ENCODE measurements at regions not wholly inside any gene's neighbourhood (a gene's known extent, or its start where the extent isn't known, plus 50 kb on each side); places are given as distances from the start of the nearest gene placed in this dataset.
"Not testable (repeated sequence)": the region's sequence is repeated elsewhere in the genome, so short reads cannot be mapped to it uniquely, and the experiment has no call there.

DNA sequence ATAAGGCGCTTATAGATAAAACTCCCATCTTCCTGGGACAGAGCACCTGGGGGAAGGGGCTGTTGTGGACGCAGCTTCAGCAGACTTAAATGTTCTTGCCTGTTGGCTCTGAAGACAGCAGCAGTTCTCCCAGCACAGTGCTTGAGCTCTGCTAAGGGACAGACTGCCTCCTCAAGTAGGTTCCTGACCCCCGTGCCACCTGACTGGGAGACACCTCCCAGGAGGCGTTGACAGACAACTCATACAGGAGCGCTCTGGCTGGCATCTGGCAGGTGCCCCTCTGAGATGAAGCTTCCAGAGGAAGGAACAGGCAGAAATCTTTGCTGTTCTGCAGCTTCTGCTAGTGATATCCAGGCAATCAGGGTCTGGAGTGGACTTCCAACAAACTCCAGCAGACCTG is 383.1 kb upstream of the EMCN start:
- not testable (repeated sequence) for DNase-seq

DNA sequence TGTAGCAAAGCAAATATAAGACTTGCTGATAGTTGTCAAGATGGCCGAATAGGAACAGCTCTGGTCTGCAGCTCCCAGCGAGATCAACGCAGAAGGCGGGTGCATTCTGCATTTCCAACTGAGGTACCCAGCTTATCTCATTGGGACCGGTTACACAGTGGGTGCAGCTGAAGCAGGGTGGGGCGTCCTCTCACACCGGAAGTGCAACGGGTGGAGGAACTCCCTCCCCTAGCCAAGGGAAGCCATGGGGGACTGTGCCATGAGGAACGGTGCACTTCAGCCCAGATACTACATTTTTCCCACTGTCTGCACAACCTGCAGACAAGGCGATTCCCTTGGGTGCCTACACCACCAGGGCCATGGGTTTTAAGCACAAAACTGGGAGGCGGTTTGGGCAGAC is 382.3 kb upstream of the EMCN start:
- no peak for DNase-seq

DNA sequence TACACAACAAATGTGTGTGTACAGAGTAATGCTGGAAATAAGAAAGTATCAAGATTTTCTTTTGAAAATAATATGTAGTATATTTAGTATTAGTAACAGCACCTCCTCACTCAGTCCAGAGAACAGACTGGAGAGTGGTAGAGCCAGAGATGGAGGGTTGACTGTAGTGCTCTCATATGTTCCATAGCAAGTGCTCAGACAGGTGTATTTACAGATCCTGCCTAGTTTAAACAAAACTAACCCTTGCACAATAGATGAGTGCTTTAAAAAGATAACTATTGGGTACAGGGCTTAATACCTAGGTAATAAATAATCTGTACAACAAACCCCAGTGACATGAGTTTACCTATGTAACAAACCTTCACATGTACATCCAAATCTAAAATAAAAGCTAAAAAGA is 381.0 kb upstream of the EMCN start:
- no peak for DNase-seq

DNA sequence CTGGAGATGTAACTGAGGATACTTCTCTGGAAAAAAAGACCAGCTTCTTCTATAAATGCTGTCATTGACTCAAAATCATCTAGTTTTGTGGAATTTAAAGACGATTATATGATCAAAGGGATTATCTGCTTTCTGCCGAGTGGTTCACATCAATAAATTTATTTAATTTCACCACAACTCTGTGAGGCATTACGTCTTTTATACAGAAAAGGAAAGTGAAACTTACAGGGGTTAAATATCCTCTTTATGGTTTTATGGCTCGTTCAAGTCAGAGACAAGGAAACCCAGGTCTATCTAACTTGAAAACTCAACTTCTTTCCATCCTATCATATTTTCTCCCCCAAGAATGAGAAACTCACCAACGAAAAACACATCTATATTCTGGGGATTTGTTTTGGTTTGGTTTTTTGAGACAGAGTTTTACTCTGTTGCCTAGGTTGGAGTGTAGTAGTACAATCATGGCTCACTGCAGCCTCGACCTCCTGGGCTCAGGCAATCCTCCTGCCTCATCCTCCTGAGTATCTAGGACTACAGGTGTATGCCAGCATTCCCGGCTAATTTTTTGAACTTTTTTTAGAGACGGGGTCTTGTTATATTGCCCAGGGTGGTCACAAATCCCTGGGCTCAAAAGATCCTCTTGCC is 377.9 kb upstream of the EMCN start:
- no peak for DNase-seq

DNA sequence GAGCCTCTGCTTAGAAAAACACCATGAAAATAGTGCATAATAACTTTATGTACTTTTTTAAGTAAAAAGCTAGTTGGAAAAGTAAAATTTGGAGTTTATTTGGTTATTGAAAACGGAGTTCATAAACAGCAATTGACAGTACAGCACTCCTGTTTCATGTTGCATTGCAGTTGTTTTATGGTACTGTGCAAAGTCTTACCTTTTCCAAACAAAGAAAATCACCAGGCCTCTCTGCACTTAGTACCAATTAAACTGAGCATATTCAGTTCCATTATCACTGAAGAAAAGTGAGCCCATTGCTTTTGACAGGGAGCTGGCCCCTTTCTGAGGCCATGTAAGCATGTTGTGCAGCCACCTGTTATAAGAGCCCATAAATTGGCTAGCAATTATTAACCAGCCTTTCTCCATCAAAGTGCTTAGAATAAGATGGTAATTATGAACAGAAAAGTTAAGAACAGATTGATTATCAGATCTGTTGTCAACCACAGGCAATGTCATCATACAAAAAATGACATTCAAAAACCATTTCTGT is 376.6 kb upstream of the EMCN start:
- DNase-seq = no peak

DNA sequence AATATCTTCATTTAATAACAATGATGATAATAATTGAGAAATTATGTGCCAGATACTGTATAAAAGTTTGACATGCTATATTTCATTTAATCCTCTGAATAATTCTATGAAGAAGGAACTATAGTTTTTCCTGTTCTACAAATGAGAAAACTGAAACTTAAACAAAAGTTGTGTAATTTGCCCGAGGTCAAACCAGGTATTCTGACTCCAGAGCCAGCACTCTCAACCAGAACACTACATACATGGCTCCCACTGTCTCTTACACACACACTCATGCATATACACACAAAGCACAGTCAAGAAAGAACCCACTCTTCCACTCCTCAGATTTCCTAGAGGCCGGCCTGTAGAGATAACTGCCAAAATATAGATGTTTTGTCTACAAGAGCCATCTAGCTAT is 374.0 kb upstream of the EMCN start:
- DNase-seq = no peak

DNA sequence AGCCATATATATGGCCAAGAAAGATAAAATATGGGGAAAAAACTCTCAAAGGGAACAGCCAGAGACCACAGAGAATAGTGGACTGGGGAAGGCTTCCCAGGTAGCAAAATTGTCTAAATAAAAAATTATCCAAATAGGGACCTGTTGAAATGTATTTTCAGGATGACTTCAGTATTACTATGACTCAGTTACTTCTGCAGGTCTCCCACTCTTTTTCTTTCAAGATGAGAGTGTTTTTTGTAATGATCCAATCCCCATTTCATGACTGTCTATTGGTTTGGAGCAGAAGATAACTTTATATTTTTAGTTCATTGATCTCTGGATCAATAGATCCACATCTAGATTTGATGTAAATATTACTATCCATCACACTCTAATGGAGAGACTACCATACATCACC is 372.1 kb upstream of the EMCN start:
- DNase-seq = no peak

DNA sequence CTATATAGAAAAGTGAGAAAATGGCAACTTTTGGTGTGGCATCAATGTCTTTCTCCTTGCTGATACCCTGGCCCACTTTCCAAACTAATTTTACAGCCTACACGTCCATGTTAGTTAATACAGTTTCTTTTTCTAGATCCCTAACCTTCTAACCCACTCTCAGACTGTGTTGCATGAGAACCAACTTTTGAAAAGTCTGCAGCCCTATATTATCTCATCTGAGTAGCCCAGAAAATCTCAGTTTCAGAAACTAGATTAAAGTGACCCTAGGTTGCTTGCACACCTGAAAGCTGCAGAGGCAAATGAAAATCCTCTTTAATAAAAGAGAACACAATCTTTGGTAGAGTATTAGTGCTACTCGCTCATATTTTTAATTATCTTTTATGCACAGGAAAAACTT is 371.6 kb upstream of the EMCN start:
- DNase-seq = no peak

DNA sequence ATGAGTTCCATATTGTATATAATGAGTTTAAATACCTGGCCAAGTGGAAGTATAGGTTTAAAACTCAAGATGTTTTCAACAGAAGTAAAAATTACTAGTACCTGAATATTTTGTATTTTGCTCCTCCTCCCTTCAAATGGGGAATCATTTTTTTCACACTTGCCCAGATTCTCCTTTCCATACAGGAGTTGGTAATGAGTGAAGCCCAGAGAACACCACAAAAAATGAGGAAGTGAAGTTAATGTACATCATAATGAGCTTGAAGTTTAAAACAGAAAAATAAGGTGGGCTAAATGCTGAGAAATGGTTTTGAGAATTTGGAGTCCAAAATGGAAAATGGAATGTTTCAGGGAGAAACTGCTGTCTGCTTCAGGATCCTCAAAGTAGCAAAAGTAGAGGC is 364.8 kb upstream of the EMCN start:
- DNase-seq = no peak

DNA sequence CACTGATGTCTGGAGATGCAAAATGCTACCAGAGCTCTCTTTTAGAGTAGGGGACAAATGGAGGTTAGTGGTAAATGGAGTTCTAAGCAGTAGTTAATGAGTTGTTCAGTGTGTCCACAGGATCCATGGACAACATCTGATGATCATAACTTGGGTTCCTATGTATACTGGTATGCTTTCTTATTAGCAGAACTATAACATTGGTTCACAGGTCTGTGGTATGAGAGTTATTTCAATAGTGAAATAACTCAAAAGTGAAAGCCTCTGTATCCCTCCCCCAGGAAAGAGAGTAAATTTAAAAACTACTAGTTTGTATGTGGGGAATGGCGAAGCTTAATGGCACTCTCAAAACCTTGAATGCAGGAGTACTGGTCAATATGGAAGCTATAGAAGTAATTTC is 363.5 kb upstream of the EMCN start:
- no peak for DNase-seq

DNA sequence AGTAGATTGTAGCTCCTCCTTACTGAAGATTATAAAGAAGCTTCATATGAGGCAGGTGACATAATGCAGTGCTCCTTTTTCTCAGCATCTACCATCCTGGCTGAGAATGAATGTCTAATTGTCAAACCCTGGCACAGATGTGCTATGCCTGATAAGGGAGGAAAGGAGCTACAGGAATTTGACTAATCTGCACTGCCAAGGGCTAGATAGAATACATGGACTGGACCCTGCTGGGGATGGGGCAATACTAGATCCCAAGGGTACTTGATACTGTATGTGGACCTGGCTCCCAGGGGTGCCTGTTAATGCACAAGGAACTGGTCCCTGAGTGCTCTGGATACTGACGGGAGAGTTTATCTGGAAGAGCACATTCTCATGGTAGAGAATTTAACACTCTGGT is 362.2 kb upstream of the EMCN start:
- no peak for DNase-seq

DNA sequence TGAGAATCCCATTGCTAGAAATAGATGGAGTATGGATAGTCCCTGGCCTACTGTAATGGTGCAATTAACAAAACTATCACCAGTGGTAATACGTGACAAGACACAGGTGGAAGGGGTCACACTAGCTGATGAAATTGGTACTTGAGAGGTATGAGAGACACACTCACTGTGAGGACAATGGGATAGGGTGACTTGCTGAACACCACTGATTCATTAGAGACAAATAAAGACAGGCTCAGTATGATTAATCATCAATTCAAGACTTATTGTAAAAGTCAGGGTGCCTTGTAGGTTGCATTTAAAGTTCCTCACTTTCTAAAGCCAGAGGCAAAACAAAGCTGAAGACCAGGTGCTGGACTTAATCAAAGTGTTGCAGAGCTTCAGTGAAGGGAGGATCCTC is 361.6 kb upstream of the EMCN start:
- no peak for DNase-seq

DNA sequence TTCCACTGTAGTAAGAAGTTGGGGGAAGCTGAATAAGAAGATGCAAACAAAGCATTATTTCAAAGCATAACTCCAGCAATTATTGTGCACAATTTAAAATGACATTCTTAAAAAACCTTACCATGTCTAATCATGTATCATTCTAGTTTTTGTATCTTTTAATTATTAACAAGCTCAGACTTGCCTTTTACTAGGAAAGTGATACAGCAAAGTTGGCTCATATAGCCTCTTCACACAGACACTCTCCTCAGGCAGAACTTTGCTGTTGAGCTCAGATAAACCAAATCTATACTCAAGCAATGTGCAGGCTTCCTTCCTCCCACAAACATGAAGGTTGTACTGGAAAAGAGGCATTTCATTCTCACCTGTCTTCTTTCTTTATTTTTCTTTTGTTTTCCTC is 358.7 kb upstream of the EMCN start:
- no peak for DNase-seq

DNA sequence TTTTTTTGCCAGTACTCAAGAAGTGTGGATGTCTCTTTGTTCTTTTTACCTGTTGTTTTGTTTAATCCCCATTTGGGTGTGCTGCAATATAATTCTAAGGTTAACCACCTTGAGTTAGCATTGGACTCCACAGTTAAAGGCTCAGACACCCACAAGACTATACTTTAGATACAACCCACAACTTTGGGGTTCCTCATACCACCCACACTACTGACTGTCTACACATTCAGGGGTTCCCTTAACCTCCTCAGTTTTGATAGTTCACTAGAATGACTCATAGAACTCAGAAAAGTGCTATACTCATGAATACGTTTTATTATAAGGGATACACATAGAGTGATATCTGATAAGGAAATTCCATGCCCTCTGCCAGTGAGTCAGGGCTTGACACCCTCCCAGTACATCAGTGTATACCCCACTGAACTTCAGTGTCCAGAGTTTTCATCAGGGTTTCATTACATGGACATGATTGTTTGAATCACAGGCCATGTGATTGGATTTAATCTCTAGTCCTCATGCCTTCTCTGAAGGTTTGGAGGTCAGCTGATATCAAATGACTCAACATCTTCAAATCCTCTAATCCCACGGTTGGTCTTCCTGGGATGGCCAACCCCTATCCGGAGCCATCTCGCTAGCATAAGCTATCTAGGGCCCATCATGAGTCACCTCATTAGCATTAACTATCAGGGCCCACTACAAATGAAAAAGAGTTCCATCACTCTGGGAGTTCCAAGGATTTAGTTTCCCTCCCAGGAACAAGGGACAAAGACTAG is 357.7 kb upstream of the EMCN start:
- no peak for DNase-seq

DNA sequence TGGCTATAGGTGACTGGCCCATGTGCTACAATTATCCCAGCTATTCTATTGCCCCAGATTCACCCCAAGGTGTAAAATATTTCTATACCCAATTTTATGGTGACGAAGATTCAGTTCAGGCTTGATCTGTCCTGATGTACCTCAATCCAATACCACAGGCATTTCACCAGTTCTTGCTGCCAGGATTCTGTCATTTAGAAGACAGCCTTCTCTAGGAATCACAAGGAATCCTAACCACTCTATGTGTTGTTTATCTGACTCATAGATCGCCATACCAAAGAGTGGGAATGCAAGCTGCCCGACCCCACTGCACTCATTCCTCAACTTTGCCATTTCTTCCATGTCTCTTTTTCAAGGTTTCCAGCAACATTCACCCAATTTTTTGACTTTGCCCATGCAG is 355.0 kb upstream of the EMCN start:
- DNase-seq = no peak

DNA sequence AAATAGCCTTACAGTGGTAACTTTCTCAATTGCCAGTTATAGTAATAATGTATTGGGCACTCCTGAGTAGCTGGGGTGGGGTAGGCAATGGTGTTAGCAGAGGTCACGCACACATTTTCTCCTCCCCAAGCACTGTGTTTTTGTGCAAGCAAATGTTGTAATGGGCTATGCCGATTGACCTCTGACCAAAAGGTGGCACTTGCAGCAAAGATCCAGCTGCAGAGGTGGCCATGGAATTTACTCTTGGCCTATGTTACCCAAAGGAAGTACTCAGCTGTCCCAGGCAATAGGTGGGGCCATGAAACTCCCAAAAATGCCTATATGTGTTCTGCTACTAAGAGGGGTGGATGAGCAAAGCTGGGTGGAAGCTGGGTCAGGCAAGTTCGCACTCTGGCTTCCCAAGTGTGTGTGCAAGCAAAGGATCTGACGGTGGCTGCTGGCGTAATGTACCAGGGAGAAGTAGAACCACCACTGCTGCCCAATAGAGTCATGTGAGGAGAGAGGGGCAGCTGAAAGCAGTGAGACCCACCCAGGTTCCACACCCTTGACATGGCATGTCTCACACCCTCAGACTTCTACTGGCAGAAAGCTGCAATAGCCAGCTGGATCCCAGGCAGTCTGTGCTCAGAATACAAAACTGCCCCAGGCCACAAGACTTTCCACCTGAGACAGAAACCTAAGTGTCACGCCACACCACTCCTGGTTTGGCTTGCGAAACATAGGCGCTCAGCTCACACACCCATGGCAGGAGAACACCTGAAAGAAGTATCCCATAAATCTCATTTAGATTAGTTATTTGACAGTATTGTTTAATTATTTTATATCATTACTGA is 353.3 kb upstream of the EMCN start:
- no peak for DNase-seq

DNA sequence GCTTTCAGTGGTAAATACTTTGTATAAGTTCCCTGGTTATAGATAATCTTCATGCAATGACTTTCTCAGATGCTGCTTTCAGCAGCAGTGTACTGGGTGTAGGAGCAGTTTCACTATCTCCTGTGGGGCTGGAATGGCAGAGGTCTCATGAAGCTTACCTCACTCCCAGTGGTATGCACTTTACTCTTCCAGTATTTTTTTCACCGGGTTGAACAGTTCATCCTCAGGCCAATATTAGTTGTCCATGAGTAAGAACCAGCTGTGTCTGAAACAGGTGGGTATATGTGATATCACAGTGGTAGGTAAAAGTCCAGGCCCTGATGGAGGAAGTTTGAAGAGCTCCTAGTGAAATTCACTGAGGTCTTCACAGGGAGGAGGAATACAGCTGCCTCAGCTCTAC is 351.5 kb upstream of the EMCN start:
- DNase-seq = no peak

DNA sequence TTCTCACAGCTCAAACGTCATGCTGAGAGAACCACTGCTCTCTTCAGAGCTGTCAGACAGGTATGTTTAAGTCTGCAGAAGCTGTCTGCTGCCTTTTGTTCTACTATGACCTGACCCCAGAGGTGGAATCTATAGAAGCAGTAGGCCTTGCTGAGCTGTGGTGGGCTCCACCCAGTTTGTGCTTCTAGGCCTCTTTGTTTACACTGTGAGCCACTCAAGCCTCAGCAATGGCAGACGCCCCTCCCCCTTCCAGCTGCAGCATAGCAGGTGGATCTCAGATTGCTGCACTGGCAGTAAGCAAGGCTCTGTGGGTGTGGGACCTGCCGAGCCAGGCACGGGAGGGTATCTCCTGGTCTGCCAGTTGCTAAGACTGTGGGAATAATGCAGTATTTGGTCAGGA is 350.5 kb upstream of the EMCN start:
- DNase-seq = not testable (repeated sequence)

DNA sequence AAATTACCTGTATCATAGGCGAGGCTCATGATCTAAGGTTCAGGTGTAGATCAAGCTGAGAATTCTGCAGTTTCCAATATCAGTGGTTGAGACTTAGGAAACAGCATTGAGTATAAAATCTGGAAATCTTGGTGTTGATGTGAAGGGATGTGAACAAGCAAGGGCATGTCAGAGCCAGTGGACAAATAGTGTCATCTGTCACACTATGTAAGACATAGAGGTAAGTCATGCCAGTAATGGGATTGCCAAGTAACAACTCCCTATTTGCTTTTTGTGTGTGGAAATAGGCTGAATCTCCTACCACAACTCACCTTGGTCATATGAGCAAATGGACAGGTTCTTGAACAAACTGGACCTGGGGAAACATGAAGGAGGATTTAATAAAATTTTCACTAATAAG is 334.5 kb upstream of the EMCN start:
- DNase-seq = no peak

DNA sequence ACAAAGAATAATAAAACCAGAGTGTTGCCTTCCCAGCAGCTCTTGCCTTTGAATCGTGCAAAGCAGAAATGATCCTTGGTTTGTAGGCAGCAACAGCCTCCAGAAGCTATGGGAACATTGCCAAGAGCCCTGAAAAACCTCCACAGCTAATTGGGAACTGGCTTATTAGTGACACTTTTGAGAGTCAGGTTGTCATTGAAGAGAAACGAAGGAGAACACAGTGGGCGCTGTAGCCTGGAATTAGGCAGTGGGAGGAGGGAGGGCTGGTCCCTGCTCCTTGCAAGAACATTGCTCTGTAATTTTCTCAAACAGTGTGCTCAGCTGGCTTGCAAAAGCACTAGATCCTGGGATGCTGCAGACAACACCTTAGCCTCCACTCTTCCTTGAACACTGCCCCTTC is 331.5 kb upstream of the EMCN start:
- DNase-seq = no peak

DNA sequence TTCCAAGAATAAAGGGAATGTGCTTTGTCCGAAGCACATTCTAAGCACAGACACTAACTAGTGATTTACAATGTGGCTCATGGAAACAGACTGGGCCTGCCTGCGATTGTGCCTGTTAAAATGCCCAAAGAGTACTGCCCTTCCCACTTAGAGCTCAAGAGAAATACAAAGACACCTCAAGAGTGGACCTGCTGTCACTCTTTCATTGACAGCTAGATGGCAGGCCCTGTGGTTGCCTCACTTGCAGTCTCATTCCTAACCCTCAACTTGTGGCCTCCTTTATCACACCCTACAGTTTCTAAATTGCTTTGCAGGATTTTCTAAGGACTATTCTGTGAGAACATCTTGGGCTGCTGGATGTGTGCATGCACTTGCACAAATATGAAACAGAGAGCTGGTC is 331.0 kb upstream of the EMCN start:
- no peak for DNase-seq

DNA sequence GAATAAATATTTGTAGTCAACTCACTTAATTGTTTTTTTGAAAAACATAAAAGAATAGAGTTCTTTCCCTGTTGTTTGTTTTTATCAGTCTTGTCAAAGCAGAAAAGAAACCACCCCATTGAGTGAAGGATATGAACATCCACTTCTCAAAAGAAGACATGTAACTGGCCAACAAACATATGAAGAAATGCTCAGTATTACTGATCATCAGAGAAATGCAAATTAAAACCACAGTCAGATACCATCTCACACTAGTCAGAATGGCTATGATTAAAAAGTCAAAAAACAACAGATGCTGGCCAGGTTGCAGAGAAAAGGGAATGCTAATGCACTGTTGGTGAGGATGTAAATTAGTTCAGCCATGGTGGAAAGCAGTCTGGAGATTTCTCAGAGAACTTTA is 326.1 kb upstream of the EMCN start:
- no peak for DNase-seq

DNA sequence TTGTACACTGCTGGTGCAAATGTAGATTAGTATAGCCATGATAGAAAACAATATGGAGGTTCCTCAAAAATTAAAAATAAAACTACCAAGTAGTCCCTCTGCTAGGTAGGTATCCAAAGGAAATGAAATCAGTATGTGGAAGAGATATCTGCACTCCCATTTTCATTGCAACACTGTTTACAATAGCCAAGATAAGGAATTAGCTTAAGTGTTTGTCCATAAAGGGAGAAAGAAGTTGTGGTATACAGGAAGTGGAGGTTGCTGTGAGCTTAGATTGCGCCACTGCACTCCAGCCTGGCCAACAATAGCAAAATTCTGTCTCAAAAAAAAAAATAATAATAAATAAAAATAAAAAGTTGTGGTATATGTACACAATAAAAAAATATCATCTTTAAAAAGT is 325.0 kb upstream of the EMCN start:
- DNase-seq = no peak

DNA sequence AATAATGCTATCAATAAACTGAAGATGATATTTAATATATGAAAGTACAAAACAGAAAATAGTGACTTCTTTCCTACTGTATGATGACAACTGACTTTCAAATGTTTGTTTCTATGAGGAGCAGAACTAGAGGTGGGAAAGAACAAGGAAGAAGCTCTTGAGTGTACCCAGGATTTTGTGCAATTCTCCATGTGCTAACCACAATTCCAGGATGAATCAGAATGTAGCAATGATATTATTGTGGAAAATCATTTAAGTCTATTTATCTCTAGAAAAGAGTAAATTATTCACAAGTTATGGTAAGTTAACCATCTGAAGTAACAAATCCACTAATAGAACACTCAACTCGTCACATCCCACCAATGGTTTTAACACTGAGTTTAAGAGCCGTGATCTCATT is 324.1 kb upstream of the EMCN start:
- DNase-seq = no peak
